KMS-11 (cell line): ENCODE measurements at regions not wholly inside any gene's neighbourhood (a gene's known extent, or its start where the extent isn't known, plus 50 kb on each side); places are given as distances from the start of the nearest gene placed in this dataset.

Experiments used
- H2AFZ ChIP-seq: fragments of 200-600 bp; sonication (generic); 2 replicates; pipeline ENCODE4 v1.6.1; 2016; ENCODE audit warnings: antibody characterized with exemption, mixed run types, low read depth
- H3K27ac ChIP-seq: fragments of 200-600 bp; sonication (generic); 2 replicates; pipeline ENCODE4 v1.6.1; 2016; ENCODE audit warnings: mild to moderate bottlenecking, mixed run types
- H3K27me3 ChIP-seq: fragments of 200-600 bp; sonication (generic); 2 replicates; pipeline ENCODE4 v1.6.1; 2017; ENCODE audit warnings: mild to moderate bottlenecking, low read depth, mixed run types, moderate library complexity; ENCODE audit not compliant: insufficient read depth
- H3K36me3 ChIP-seq: fragments of 200-600 bp; sonication (generic); 2 replicates; pipeline ENCODE4 v1.6.1; 2017; ENCODE audit warnings: mild to moderate bottlenecking, mixed run types; ENCODE audit not compliant: insufficient read depth
- H3K4me1 ChIP-seq: fragments of 200-600 bp; sonication (generic); 2 replicates; pipeline ENCODE4 v1.6.1; 2016; ENCODE audit warnings: mild to moderate bottlenecking, low read depth, mixed run types; ENCODE audit not compliant: poor library complexity, severe bottlenecking
- H3K4me2 ChIP-seq: fragments of 200-600 bp; sonication (generic); 2 replicates; pipeline ENCODE4 v1.7.0; 2016; ENCODE audit warnings: mild to moderate bottlenecking, mixed run types
- H3K4me3 ChIP-seq: fragments of 200-600 bp; sonication (generic); IDR thresholded peaks from 2 replicates; pipeline ENCODE4 v1.6.1; 2017; ENCODE audit warnings: low read depth, low read length, mixed read lengths; ENCODE audit not compliant: insufficient read depth
- H3K79me2 ChIP-seq: fragments of 200-600 bp; sonication (generic); 2 replicates; pipeline ENCODE4 v1.6.1; 2016; ENCODE audit warnings: low read depth, mixed run types; ENCODE audit not compliant: insufficient read depth
- H3K9ac ChIP-seq: fragments of 200-600 bp; sonication (generic); 2 replicates; pipeline ENCODE4 v1.6.1; 2016; ENCODE audit warnings: mild to moderate bottlenecking, mixed run types
- H4K20me1 ChIP-seq: fragments of 200-600 bp; sonication (generic); 2 replicates; pipeline ENCODE4 v1.6.1; 2016; ENCODE audit warnings: mild to moderate bottlenecking, mixed run types; ENCODE audit not compliant: insufficient read depth
- CTCF ChIP-seq: fragments of 200-600 bp; sonication (generic); conservative IDR thresholded peaks from 2 replicates; pipeline ENCODE4 v1.6.1; 2017; ENCODE audit warnings: low read depth, mild to moderate bottlenecking, antibody characterized with exemption, low read length, moderate library complexity, mixed read lengths

- Histone ChIP-seq H3K4me1 (no peaks in the 10 kb centered on the region), H3K36me3 (no peaks in the 10 kb centered on the region), H3K79me2 (no peaks in the 10 kb centered on the region), H3K4me2 (no peak overlapping the region), H4K20me1 (no peaks in the 10 kb centered on the region), H3K4me3 (no peak overlapping the region), H3K9ac (no peak overlapping the region), H2AFZ (no peak overlapping the region), H3K27ac (no peak overlapping the region), H3K27me3 (no peaks in the 10 kb centered on the region)
- no peak for TF ChIP-seq CTCF
Observed at GRCh38 chr12:114743289-114743688, 59.3 kb upstream of the TBX3 start.

- Histone ChIP-seq H4K20me1 (no peaks in the 10 kb centered on the region), H3K4me2 (no peak overlapping the region), H3K9ac (no peak overlapping the region), H3K27me3 (no peaks in the 10 kb centered on the region), H3K4me3 (no peak overlapping the region), H3K79me2 (no peaks in the 10 kb centered on the region), H3K4me1 (no peaks in the 10 kb centered on the region), H3K36me3 (no peaks in the 10 kb centered on the region), H3K27ac (no peak overlapping the region), H2AFZ (no peak overlapping the region)
- TF ChIP-seq CTCF, result no peak
Observed at GRCh38 chr12:114742363-114742762, 58.4 kb upstream of the TBX3 start.

GRCh38 chr12:114741940-114742339 is 58.0 kb upstream of the TBX3 start:
- Histone ChIP-seq H3K27ac (no peak overlapping the region), H3K4me1 (no peaks in the 10 kb centered on the region), H3K4me3 (no peak overlapping the region), H4K20me1 (no peaks in the 10 kb centered on the region), H3K27me3 (no peaks in the 10 kb centered on the region), H2AFZ (no peak overlapping the region), H3K79me2 (no peaks in the 10 kb centered on the region), H3K36me3 (no peaks in the 10 kb centered on the region), H3K9ac (no peak overlapping the region), H3K4me2 (no peak overlapping the region)
- no peak for TF ChIP-seq CTCF

GRCh38 chr12:114740448-114740847 is 56.5 kb upstream of the TBX3 start:
- no peaks in the 10 kb centered on the region for H4K20me1 ChIP-seq
- no peak overlapping the region for H2AFZ ChIP-seq
- no peaks in the 10 kb centered on the region for H3K36me3 ChIP-seq
- TF ChIP-seq CTCF, result no peak
- H3K4me3 ChIP-seq, result no peak overlapping the region
- no peaks in the 10 kb centered on the region for H3K79me2 ChIP-seq
- H3K4me1 ChIP-seq, result no peaks in the 10 kb centered on the region
- no peaks in the 10 kb centered on the region for H3K27me3 ChIP-seq
- no peak overlapping the region for H3K27ac ChIP-seq
- H3K9ac ChIP-seq, result no peak overlapping the region
- H3K4me2 ChIP-seq, result no peak overlapping the region
